ENCODE measurements at regions not wholly inside any gene's neighbourhood (a gene's known extent, or its start where the extent isn't known, plus 50 kb on each side); places are given as distances from the start of the nearest gene placed in this dataset.
"Not testable (repeated sequence)": the region's sequence is repeated elsewhere in the genome, so short reads cannot be mapped to it uniquely, and the experiment has no call there.

- Mint-ChIP-seq H3K9me3 (no peaks in the 10 kb centered on the region), H3K4me3 (no peak overlapping the region), H3K36me3 (ENCODE audit: low read depth) (no peaks in the 10 kb centered on the region), H3K27ac (no peak overlapping the region), H3K4me1 (ENCODE audit: low read depth) (no peaks in the 10 kb centered on the region), H3K27me3 (no peaks in the 10 kb centered on the region)
- intact Hi-C loops (cut with micrococcal nuclease), result no loop called here
Measured at GRCh38 chr4:127482049-127482448, 150.7 kb upstream of the INTU start.

GRCh38 chr4:127484117-127484516 lies 148.6 kb upstream of the INTU start:
- no peaks in the 10 kb centered on the region for H3K4me1 Mint-ChIP-seq (ENCODE audit: low read depth)
- H3K27ac Mint-ChIP-seq, result no peak overlapping the region
- H3K9me3 Mint-ChIP-seq, result no peaks in the 10 kb centered on the region
- intact Hi-C loops (cut with micrococcal nuclease), result no loop called here
- no peaks in the 10 kb centered on the region for H3K27me3 Mint-ChIP-seq
- H3K4me3 Mint-ChIP-seq, result no peak overlapping the region
- H3K36me3 Mint-ChIP-seq (ENCODE audit: low read depth), result no peaks in the 10 kb centered on the region

- Mint-ChIP-seq H3K4me1 (ENCODE audit: low read depth) (no peaks in the 10 kb centered on the region), H3K27ac (no peak overlapping the region), H3K36me3 (ENCODE audit: low read depth) (no peaks in the 10 kb centered on the region), H3K9me3 (no peaks in the 10 kb centered on the region), H3K27me3 (no peaks in the 10 kb centered on the region), H3K4me3 (no peak overlapping the region)
- intact Hi-C loops (cut with micrococcal nuclease), result no loop called here
Measured at GRCh38 chr4:127486248-127486647, 146.5 kb upstream of the INTU start.

- Mint-ChIP-seq H3K27me3 (no peaks in the 10 kb centered on the region), H3K36me3 (ENCODE audit: low read depth) (no peaks in the 10 kb centered on the region), H3K9me3 (peaks cover 2% of the 10 kb centered on the region), H3K4me3 (no peak overlapping the region), H3K27ac (no peak overlapping the region), H3K4me1 (ENCODE audit: low read depth) (peaks cover 9% of the 10 kb centered on the region)
- intact Hi-C loops (cut with micrococcal nuclease), result no loop called here
Measured at GRCh38 chr4:127491571-127491970, 141.2 kb upstream of the INTU start.

GRCh38 chr4:127496875-127497274 lies 135.9 kb upstream of the INTU start:
- Mint-ChIP-seq H3K9me3 (peaks cover 20% of the 10 kb centered on the region), H3K4me1 (ENCODE audit: low read depth) (peaks cover 13% of the 10 kb centered on the region)
- intact Hi-C loops (cut with micrococcal nuclease); H3K4me3 Mint-ChIP-seq; H3K27ac Mint-ChIP-seq; H3K36me3 Mint-ChIP-seq (ENCODE audit: low read depth); H3K27me3 Mint-ChIP-seq: not testable (repeated sequence)

GRCh38 chr4:127498366-127498765 lies 134.4 kb upstream of the INTU start:
- H3K4me1 Mint-ChIP-seq (ENCODE audit: low read depth), result peaks cover 7% of the 10 kb centered on the region
- intact Hi-C loops (cut with micrococcal nuclease), result no loop called here
- no peaks in the 10 kb centered on the region for H3K27me3 Mint-ChIP-seq

GRCh38 chr4:127500242-127500641 lies 132.5 kb upstream of the INTU start:
- intact Hi-C loops (cut with micrococcal nuclease), result no loop called here
- Mint-ChIP-seq H3K4me3 (no peak overlapping the region), H3K9me3 (peaks cover 20% of the 10 kb centered on the region), H3K27me3 (no peaks in the 10 kb centered on the region), H3K4me1 (ENCODE audit: low read depth) (peaks cover 7% of the 10 kb centered on the region), H3K36me3 (ENCODE audit: low read depth) (no peaks in the 10 kb centered on the region), H3K27ac (no peak overlapping the region)

More at GRCh38 chr4:127498366-127498765, 134.4 kb upstream of the INTU start:
- no peak overlapping the region for H3K4me3 Mint-ChIP-seq
- H3K36me3 Mint-ChIP-seq (ENCODE audit: low read depth), result no peaks in the 10 kb centered on the region
- H3K27ac Mint-ChIP-seq, result no peak overlapping the region
- H3K9me3 Mint-ChIP-seq, result peaks cover 20% of the 10 kb centered on the region

- Mint-ChIP-seq H3K4me1 (ENCODE audit: low read depth) (peaks cover 7% of the 10 kb centered on the region), H3K27ac (peak overlapping the region; percentile 23), H3K36me3 (ENCODE audit: low read depth) (no peaks in the 10 kb centered on the region), H3K27me3 (no peaks in the 10 kb centered on the region), H3K4me3 (no peak overlapping the region), H3K9me3 (peaks cover 20% of the 10 kb centered on the region)
- intact Hi-C loops (cut with micrococcal nuclease), result no loop called here
Measured at GRCh38 chr4:127501103-127501502, 131.7 kb upstream of the INTU start.

GRCh38 chr4:127503111-127503510 lies 129.6 kb upstream of the INTU start:
- Mint-ChIP-seq H3K4me1 (ENCODE audit: low read depth) (peaks cover 7% of the 10 kb centered on the region), H3K27me3 (no peaks in the 10 kb centered on the region), H3K4me3 (no peak overlapping the region), H3K27ac (no peak overlapping the region), H3K36me3 (ENCODE audit: low read depth) (no peaks in the 10 kb centered on the region), H3K9me3 (peaks cover 3% of the 10 kb centered on the region)
- intact Hi-C loops (cut with micrococcal nuclease), result no loop called here

GRCh38 chr4:127505203-127505602 lies 127.6 kb upstream of the INTU start:
- Mint-ChIP-seq H3K27ac (no peak overlapping the region), H3K9me3 (no peaks in the 10 kb centered on the region), H3K27me3 (no peaks in the 10 kb centered on the region), H3K4me3 (no peak overlapping the region), H3K4me1 (ENCODE audit: low read depth) (peaks cover 7% of the 10 kb centered on the region), H3K36me3 (ENCODE audit: low read depth) (no peaks in the 10 kb centered on the region)
- intact Hi-C loops (cut with micrococcal nuclease), result no loop called here

GRCh38 chr4:127506283-127506682 lies 126.5 kb upstream of the INTU start:
- peaks cover 1% of the 10 kb centered on the region for H3K27me3 Mint-ChIP-seq
- no peaks in the 10 kb centered on the region for H3K4me1 Mint-ChIP-seq (ENCODE audit: low read depth)
- H3K4me3 Mint-ChIP-seq, result no peak overlapping the region
- H3K27ac Mint-ChIP-seq, result no peak overlapping the region
- H3K9me3 Mint-ChIP-seq, result no peaks in the 10 kb centered on the region
- intact Hi-C loops (cut with micrococcal nuclease), result no loop called here
- H3K36me3 Mint-ChIP-seq (ENCODE audit: low read depth), result no peaks in the 10 kb centered on the region

GRCh38 chr4:127509155-127509554 lies 123.6 kb upstream of the INTU start:
- Mint-ChIP-seq H3K27ac (no peak overlapping the region), H3K4me3 (no peak overlapping the region), H3K9me3 (no peaks in the 10 kb centered on the region), H3K27me3 (peaks cover 1% of the 10 kb centered on the region), H3K4me1 (ENCODE audit: low read depth) (no peaks in the 10 kb centered on the region), H3K36me3 (ENCODE audit: low read depth) (no peaks in the 10 kb centered on the region)
- intact Hi-C loops (cut with micrococcal nuclease), result no loop called here

- intact Hi-C loops (cut with micrococcal nuclease); H3K27me3 Mint-ChIP-seq; H3K9me3 Mint-ChIP-seq; H3K4me1 Mint-ChIP-seq (ENCODE audit: low read depth); H3K27ac Mint-ChIP-seq; H3K4me3 Mint-ChIP-seq; H3K36me3 Mint-ChIP-seq (ENCODE audit: low read depth): not testable (repeated sequence)
Measured at GRCh38 chr4:127512672-127513071, 120.1 kb upstream of the INTU start.

- H3K36me3 Mint-ChIP-seq (ENCODE audit: low read depth); H3K4me3 Mint-ChIP-seq; intact Hi-C loops (cut with micrococcal nuclease); H3K27ac Mint-ChIP-seq; H3K27me3 Mint-ChIP-seq; H3K9me3 Mint-ChIP-seq; H3K4me1 Mint-ChIP-seq (ENCODE audit: low read depth): not testable (repeated sequence)
Measured at GRCh38 chr4:127515259-127515658, 117.5 kb upstream of the INTU start.

GRCh38 chr4:127518046-127518445 lies 114.7 kb upstream of the INTU start:
- no peaks in the 10 kb centered on the region for H3K4me1 Mint-ChIP-seq (ENCODE audit: low read depth)
- no peaks in the 10 kb centered on the region for H3K9me3 Mint-ChIP-seq
- H3K4me3 Mint-ChIP-seq, result no peak overlapping the region
- no peak overlapping the region for H3K27ac Mint-ChIP-seq
- intact Hi-C loops (cut with micrococcal nuclease), result no loop called here
- no peaks in the 10 kb centered on the region for H3K36me3 Mint-ChIP-seq (ENCODE audit: low read depth)
- H3K27me3 Mint-ChIP-seq, result peaks cover 4% of the 10 kb centered on the region

Measured in dendritic cell treated with granulocyte-macrophage colony-stimulating factor and Interleukin-4, amounts not matched to agents 40 ng/mL and 50 ng/mL, for 4 days (primary cell).